NOMO-1 treated with DMSO at 0.1 percent for 48 hours (cell line): ENCODE measurements at regions not wholly inside any gene's neighbourhood (a gene's known extent, or its start where the extent isn't known, plus 50 kb on each side); places are given as distances from the start of the nearest gene placed in this dataset.
A peak's percentile ranks its signal among the peaks of the same experiment; 100 is the strongest.

Experiments
- DNase-seq: peaks from one replicate; lab custom pipeline; 2025; ENCODE audit not compliant: unreplicated experiment; lab: John Stamatoyannopoulos, UW

DNA sequence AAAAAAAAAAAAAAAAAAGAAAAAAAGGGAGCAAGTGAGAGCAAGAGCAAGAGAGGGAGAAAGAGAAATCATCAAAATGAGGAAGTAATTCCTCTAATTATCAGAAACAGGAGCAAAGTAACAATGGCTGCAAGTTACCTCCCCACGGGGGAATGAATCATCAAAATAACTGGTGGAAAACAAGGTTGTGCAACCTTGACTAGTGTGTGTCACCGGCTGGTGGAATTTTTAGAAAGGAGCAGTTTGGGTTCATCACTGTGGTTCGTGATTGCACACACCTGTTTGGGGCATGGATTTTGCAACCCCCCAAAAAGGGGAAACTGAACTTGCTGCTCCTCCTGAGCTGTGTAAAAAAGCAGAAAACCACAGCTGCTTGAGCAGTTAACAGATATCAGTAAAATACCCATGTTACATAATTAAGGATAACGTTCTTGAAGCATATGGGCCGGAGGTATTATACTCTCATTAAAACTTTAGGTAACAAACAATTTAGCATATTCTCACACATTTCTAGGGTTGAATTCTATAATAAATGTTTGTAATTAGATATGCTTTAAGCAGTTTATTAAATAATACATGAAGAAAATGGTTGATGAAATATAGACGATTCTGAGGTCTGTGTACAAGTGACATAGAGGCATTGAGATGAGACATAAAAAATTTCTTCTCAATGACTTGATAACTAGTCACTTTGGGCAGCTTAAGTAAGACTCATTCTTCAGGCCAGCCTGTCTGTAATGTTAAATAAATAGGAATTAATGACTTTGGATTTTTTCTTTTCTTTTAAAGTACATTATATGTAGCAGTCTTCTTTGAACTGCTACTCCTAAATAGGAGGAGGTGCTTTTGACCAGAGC lies 184.2 kb upstream of the ZEB2 start:
- DNase-seq, result peak; percentile 99

DNA sequence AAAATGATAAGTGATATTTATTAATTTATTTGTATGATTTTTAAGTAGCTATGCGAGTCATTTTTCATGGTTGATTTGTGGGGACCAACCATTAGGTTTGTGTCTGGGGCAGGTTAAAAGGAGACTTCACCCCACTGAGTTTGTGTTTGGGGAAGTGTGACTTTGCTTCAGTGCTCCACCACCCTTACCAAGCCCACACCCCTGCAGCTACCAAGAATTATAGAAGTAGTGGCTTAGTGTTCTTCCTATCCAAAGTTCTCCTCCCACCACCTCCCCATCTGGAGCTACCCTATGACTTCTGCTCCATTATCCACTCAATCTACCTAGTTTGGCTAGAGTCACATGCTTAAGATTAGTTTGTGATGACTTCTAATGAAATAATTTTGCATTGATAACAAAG lies 182.1 kb upstream of the ZEB2 start:
- peak; percentile 83 for DNase-seq

- peak; percentile 93 for DNase-seq
Observed at GRCh38 chr2:144701259-144701658, 181.3 kb upstream of the ZEB2 start.

DNA sequence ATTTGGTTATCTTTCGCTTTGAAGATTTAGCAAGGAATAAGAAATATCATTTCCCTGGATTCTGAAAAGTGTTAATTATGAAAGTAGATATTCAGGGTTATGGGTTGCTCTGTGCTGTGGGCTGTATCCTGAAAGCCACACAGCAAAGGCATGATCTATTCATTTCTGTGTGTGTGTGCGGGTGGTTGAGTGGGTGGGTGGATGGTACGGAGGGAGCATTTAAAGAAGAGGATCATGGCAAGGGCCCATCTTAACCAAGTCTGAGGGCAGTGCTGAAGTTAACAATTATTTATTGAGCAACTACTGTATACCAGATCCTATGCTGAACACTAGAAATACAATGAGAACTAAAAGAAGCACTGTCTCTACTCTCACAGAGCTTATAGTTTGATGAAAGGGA lies 178.2 kb upstream of the ZEB2 start:
- no peak for DNase-seq

GRCh38 chr2:144695657-144696056 lies 175.7 kb upstream of the ZEB2 start:
- DNase-seq, result no peak

- DNase-seq, result peak; percentile 11
Observed at GRCh38 chr2:144694456-144694855, 174.5 kb upstream of the ZEB2 start.

DNA sequence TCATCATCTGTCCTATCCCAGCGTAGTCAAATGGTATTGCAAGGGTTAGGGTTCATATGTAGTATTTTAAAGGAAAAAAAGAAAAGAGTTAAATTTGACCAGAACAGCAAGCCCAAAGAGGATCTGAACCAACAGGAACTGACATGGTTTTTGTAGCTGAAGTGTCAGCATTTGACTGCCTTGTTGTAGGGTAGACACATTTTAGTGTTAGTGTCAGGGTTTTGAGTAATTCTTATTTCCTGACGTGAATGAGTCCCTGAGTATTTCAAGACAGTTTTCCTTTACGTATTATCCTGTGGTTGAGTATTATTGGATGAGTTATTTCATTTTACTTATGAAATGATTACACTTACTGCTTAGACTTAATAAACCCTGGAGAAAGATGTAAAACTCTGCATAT lies 173.3 kb upstream of the ZEB2 start:
- DNase-seq, result no peak

- DNase-seq, result no peak
Observed at GRCh38 chr2:144692661-144693060, 172.7 kb upstream of the ZEB2 start.

DNA sequence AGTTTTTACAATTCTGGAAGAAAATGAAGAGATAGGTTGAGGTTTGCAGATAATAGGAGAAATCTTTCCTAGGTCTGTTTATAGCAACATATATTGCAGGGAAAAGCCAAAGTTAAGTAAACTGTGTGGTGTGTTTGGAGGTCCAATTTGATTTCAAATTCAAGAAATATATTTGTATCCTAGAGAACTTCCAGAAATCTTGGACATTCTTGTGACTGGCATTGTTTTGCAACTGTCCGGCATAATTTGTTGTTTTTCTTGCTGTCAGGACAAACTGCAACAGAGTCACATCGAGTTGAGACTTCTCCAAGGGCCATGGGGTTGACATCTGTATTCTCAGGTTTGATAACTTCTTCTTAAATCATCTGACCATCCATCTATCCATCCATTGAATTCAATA lies 170.9 kb upstream of the ZEB2 start:
- DNase-seq, result no peak

GRCh38 chr2:144686518-144687215 lies 166.7 kb upstream of the ZEB2 start:
- peak; percentile 98 for DNase-seq

- peak; percentile 78 for DNase-seq
Observed at GRCh38 chr2:144683966-144684365, 164.0 kb upstream of the ZEB2 start.

- DNase-seq, result peak; percentile 96
Observed at GRCh38 chr2:144683107-144683753, 163.3 kb upstream of the ZEB2 start.

GRCh38 chr2:144682248-144682647 lies 162.3 kb upstream of the ZEB2 start:
- peak; percentile 92 for DNase-seq

DNA sequence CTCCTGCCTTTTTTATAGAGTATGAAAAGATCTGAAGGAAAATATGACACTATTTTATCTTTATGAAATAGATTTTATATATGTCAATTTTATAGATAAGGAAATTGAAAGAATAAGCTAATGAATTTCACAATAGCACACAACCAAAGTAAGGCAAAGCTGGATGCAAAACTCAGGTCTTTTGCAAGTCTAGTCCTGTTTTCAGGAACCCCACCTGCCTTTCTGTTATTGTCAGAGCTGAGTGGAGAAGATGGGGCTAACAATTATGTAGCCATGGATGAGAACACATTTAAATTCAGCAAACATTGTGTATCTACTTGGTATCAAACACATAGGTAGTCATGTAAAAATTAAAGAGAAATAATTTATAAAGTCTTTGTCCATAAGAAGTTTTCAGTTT lies 161.5 kb upstream of the ZEB2 start:
- DNase-seq, result no peak

DNA sequence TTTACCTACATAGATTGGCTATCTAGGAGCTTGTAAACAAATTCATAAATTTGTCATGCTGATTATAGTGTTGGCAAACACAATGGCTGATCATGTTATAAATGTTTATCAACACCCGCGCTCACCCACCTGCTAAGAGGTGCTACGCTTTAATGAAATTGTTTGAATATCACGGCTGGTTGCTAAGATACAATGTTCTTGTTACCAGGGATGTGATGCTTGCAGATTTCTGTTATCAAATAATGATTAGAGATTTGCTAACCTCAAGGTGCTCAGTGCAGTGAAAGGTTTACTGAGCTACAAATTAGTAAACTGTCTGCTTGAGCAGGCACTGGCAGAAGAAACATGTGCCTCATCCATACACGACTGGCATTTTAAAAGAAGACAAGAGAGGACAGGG lies 160.0 kb upstream of the ZEB2 start:
- no peak for DNase-seq

DNA sequence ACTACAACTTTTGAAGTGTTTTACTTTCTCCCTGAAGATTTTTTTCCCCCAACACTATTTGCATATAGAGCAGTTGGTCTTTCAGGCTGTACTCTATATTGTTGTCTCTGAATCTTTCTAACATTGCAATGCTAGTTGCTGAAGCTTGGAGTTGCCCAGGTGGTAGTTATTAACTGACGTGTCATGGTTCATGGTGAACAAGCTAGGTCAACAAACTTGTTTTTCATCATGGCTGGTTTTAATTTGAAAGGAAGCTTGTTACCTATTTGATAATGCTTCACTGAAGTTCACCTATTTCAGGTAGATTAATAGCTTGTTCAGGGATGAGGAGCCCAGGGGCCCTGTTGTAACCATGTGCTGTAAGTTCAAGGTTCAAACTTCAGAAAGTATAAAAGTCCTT lies 158.8 kb upstream of the ZEB2 start:
- no peak for DNase-seq

- no peak for DNase-seq
Observed at GRCh38 chr2:144675731-144676130, 155.8 kb upstream of the ZEB2 start.

- DNase-seq, result no peak
Observed at GRCh38 chr2:144675331-144675730, 155.4 kb upstream of the ZEB2 start.

DNA sequence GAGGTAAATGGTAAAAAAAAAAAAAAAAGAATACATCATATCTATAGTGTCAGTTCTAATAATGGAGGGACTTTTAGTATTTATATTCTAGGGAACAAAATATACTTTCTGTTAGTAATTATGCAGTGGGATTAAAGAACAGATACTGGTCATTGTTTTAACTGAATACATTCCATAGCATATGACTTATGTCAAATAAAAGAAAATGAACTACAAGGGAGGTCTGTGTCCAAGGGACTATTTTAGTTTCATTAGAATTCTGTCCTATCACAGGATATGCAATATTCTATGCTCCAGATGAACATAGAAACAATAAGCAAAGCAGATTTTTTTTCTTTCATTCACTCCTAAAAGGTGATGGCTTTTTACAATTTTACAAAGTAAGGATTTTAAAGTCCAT lies 154.2 kb upstream of the ZEB2 start:
- no peak for DNase-seq

DNA sequence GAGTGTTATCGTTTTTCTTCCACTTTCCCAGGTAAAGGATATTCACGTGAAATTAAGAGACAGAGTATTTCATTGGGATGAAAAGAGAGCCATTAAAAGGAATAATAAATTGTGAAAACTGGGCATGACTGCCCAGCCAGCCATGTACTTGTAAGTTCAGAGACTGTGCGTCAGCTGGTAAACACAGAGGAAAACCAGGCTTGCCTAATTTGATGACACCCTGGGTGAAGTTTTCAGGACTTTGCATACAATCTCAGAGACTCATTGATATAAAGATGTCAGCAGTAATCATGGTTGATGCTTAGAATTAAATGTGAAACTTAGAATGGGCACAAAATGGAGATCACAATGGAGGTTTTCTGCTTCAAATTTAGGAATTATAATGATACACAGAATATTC lies 153.5 kb upstream of the ZEB2 start:
- no peak for DNase-seq

- DNase-seq, result peak; percentile 95
Observed at GRCh38 chr2:144671695-144672455, 152.0 kb upstream of the ZEB2 start.
